T1000 (cell line): ENCODE measurements at regions not wholly inside any gene's neighbourhood (a gene's known extent, or its start where the extent isn't known, plus 50 kb on each side); places are given as distances from the start of the nearest gene placed in this dataset.

Experiments used
- DNase-seq: peaks from one replicate; lab custom pipeline; 2025; ENCODE audit warnings: mixed read lengths; lab: John Stamatoyannopoulos, UW

DNA sequence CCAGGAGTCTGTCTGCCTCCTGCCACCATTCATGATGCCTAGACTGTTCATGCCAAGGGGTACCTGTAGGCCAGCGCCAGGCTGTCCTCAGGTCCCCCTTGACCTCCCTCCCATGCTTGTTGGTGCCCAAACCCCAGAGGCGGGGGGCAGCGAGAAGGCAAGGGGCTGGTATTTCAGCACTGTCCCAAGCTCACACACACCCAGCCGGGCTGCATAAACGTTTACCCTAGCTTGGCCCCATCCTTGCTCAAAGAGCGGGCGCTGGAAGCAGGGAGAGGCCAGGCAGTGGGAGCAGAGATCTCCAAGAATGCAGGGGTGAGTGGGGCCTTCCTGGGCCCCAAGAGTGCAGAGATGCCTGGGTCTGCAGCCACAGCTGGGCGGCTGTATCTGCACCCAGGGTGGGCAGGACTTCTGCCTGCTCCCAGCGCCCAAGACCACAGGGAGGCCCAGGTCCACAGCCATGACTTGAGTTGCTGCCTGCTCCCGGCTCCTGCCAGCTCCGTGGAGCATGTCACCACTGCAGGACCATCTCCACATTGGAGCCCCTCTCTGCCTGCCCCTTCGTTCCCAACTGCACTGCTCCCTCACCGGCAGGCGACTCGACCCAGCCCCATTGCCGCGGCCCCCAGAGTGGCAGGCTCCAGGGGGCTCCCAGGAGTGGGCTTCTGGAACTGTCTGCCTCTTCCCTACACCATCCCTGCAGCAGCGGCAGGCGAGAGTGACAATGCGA is 616.6 kb downstream of the METTL4 start:
- no peak for DNase-seq

GRCh38 chr18:1958798-1959197 is 612.5 kb downstream of the METTL4 start:
- DNase-seq = no peak

DNA sequence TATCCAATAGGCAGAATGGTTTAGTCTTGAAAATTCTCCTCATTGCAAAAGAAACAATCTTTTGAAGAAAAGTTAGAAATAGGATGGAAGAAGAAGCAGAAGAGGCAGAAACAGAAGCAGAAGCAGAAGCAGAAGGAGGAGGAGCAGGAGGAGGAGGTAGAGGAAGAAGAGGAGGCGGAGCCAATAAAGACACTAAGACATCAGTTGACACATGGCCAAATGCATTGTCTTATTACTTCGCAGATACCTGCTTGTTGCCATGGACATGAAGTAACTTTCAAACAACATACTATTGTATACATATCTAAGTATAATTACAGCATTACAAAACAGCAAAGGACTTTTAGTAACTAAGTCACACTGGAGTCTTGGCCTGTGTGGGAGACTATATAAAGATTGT is 606.3 kb downstream of the METTL4 start:
- DNase-seq = no peak

DNA sequence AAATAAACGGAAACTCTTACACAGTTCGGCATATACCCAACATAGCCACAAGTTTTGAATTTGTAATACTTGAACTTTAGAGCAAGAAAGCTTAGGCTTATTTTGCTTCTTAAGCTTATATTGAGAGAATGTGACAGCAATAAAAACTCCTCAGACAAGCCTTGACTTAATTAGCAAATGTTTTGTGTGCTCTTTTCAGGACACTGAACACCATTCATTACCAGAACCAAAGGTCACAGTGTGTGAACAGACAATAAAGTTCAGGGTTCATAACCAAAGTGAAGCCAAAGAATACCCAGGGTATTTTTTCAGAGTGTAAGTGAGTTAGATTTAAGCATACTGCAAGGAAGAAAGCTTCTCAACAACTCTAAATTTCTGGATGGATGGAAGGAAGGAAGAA is 605.8 kb downstream of the METTL4 start:
- DNase-seq = no peak

DNA sequence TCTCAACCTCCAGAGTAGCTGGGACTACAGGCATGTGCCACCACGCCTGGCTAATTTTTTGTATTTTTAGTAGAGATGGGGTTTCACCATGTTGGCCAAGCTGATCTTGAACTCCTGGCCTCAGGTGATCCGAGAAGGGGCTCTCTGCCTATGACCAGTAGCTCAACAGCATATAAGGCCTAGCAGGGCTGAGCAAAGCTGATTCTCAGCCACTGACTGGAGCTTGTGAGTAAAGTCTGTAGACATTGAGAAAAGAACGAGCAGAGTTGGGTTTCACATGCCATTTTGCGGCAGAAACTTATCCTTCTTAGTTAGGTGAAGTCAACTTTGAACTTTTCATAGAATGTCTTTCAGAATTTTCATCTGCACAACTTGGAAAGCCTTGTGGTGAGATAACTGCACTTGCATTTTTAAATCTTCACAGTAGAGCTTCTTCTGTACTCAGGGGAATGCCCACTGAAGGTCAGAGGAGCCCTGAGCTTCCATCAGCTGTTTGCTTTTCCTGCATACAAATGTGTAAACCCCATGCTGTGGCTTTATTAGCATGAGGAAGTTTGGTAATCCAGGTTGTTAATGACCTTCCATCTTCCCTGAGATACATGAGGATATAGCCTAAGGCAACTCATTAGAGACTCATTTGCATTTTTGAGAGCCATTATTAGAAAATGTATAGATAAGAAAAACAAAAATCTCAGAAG is 602.4 kb downstream of the METTL4 start:
- DNase-seq = no peak

- no peak for DNase-seq
Measured at GRCh38 chr18:1976484-1976883, 594.8 kb downstream of the METTL4 start.

DNA sequence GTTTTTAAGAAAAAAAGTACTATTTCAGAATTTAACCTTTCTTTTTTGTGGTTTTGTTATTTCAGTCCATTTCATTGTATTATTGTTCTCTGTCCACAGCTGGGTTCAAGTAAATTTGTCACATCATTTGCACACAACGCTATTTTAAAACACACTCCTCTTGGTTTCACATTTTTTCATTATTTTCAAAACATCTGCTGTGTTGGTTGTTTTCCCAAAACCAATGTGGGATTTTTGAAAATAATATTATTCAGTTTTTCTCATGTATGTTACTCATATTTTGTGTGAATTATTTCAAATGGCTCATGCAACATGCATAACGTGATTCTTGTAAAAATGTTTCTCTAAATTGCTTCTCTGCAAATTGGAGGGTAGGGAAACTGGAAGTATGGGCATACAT is 589.2 kb downstream of the METTL4 start:
- no peak for DNase-seq

GRCh38 chr18:1983746-1984515 is 587.4 kb downstream of the METTL4 start:
- no peak for DNase-seq

GRCh38 chr18:1993866-1994265 is 577.4 kb downstream of the METTL4 start:
- no peak for DNase-seq

DNA sequence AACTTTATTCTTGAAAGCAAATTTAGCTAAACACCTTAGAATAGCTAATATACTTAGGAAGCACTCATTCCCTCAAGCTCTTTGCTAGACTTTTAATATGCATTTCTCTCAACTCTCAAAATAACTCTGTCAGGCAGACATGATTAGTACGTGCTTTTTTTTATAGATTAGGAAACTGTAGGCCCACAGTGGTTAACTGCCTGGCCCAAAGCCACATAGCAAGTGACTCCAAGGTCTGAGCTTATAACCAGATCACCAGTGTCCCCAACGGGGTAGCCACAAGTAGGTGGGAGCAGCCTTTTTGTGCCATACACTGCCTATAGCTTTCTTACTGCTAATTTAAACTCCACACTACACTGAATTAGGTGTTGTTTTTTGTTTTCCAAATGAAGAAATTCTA is 576.8 kb downstream of the METTL4 start:
- DNase-seq = no peak

- DNase-seq = no peak
Measured at GRCh38 chr18:1995041-1995612, 576.2 kb downstream of the METTL4 start.

- no peak for DNase-seq
Measured at GRCh38 chr18:1998121-1998520, 573.2 kb downstream of the METTL4 start.

GRCh38 chr18:1999387-1999786 is 571.9 kb downstream of the METTL4 start:
- DNase-seq = no peak

GRCh38 chr18:2002151-2002550 is 569.2 kb downstream of the METTL4 start:
- no peak for DNase-seq

- no peak for DNase-seq
Measured at GRCh38 chr18:2002604-2003003, 568.7 kb downstream of the METTL4 start.

DNA sequence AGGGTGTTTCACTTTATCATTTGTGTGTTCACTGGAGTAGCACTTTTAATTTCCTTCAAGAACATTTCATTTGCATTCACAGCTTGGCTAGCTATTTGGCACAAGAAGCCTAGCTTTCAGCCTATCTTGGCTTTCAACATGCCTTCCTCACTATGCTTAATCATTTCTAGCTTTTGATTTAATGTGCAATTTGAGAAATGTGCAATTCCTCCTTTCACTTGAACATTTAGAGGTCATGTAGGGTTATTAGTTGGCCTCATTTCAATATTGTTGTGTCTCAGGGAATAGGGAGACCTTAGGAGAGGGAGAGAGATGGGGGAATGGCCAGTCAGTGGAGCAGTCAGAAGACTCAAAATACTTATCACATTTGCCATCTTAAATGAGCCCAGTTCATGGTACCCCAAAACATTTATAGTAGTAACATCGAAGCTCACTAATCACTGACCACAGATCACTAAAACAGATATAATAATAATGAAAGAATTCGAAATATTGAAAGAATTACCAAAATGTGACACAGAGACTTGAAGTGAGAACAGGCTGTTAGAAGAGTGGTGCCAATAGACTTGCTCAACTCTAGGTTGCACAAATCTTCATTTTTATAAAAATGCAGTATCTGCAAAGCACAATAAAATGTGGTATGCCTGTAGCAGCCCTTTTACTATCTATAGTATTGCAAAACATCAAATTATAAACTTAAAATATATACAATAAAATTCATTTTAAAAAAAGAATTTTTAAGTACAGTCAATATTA is 561.2 kb downstream of the METTL4 start:
- no peak for DNase-seq

- no peak for DNase-seq
Measured at GRCh38 chr18:2027016-2027415, 544.3 kb downstream of the METTL4 start.

- DNase-seq = no peak
Measured at GRCh38 chr18:2027756-2028155, 543.5 kb downstream of the METTL4 start.

GRCh38 chr18:2028986-2029385 is 542.3 kb downstream of the METTL4 start:
- DNase-seq = no peak

DNA sequence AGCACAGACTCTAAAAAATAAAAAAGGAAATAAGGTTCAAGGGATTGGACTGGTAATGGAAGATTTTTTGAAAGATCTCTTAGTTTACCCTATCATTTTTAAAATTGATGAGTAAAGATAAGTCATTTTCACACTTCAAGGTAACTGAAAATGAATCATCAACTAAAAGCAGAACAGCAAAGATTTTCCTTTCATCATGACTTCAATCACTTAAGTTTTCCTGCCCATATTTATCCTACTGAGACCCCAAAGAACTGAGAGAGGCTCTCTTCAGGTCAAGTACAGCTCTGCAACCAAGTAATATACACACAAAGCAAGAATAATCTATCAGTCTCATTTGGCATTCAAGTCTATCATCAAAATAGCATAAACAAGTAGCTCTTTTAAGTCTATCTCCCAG is 540.7 kb downstream of the METTL4 start:
- DNase-seq = no peak

- no peak for DNase-seq
Measured at GRCh38 chr18:2032036-2032435, 539.3 kb downstream of the METTL4 start.

DNA sequence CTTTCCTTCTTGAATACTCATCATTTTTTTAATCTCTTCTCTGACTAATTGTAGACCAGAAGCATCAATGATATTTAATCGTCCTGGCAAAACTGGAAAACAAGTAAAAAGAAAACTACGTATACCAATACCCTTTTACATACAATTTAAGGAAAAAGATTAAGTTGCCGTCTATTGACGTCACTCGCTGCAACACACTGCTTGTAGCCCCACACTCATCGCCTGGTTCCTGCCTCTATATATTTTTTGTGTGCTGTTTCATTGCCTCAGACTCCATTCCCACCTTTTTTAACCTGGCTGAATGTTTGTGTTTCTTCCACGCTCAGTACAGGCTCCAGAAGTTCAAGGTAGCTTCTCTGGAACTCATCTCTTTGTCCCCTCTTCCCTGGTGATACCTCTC is 536.2 kb downstream of the METTL4 start:
- no peak for DNase-seq
